ENCODE measurements at regions not wholly inside any gene's neighbourhood (a gene's known extent, or its start where the extent isn't known, plus 50 kb on each side); places are given as distances from the start of the nearest gene placed in this dataset.

DNA sequence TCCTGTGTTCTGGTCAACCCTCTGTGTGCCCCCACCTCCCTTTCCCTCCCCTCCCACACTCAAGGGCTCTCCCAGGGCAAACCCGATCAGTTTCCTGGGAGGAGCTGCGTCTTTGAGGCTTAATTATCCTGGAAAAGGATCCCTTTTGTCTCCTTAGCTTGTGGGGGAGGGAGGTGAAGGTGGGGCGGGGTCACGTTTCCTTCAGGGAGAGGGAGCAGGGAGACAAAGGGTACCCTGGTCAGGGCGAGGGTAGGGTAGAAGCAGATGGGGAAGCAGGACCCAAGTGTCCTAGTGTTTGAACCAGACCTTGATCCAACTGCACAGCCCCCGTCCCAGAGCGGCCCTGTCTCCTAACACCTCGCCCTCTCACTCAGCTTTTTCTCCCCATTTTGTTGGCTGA is 90.1 kb downstream of the HIF1AN start:
- Histone ChIP-seq H3K36me3 (ENCODE audit: low read length) (no peaks in the 10 kb centered on the region), H3K9ac (ENCODE audit: low read length) (no peak overlapping the region), H3K4me3 (ENCODE audit: insufficient read depth, low read length, poor library complexity, severe bottlenecking) (no peak overlapping the region), H2AFZ (ENCODE audit: low read depth, low read length, severe bottlenecking) (no peak overlapping the region), H3K27ac (ENCODE audit: low read depth, low read length) (no peak overlapping the region), H3K27me3 (ENCODE audit: low read length) (0 out of 2 replicates have a peak, but pooled peaks cover 3% of the 10 kb centered on the region), H3K79me2 (ENCODE audit: insufficient read depth, low read length) (no peaks in the 10 kb centered on the region), H4K20me1 (ENCODE audit: low read depth, low read length) (no peaks in the 10 kb centered on the region), H3K9me2 (replicated peaks; ENCODE audit: insufficient read depth, low read length) (no peaks in the 10 kb centered on the region), H3F3A (ENCODE audit: insufficient read depth) (no peaks in the 10 kb centered on the region), H3K4me2 (ENCODE audit: low read depth, low read length, poor library complexity, severe bottlenecking) (no peak overlapping the region), H3K9me3 (ENCODE audit: insufficient read depth, low read length) (no peaks in the 10 kb centered on the region)
- TF ChIP-seq, protein P1, sequence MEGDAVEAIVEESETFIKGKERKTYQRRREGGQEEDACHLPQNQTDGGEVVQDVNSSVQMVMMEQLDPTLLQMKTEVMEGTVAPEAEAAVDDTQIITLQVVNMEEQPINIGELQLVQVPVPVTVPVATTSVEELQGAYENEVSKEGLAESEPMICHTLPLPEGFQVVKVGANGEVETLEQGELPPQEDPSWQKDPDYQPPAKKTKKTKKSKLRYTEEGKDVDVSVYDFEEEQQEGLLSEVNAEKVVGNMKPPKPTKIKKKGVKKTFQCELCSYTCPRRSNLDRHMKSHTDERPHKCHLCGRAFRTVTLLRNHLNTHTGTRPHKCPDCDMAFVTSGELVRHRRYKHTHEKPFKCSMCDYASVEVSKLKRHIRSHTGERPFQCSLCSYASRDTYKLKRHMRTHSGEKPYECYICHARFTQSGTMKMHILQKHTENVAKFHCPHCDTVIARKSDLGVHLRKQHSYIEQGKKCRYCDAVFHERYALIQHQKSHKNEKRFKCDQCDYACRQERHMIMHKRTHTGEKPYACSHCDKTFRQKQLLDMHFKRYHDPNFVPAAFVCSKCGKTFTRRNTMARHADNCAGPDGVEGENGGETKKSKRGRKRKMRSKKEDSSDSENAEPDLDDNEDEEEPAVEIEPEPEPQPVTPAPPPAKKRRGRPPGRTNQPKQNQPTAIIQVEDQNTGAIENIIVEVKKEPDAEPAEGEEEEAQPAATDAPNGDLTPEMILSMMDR (IDR thresholded peaks at IDR 0.05; ENCODE audit: insufficient read depth, low read length, poor library complexity, severe bottlenecking) = no peak

GRCh38 chr10:100628061-100628460 is 92.3 kb downstream of the HIF1AN start:
- Histone ChIP-seq H3K9me2 (replicated peaks; ENCODE audit: insufficient read depth, low read length) (no peaks in the 10 kb centered on the region), H3K9ac (ENCODE audit: low read length) (no peak overlapping the region), H3K79me2 (ENCODE audit: insufficient read depth, low read length) (no peaks in the 10 kb centered on the region), H4K20me1 (ENCODE audit: low read depth, low read length) (no peaks in the 10 kb centered on the region), H3F3A (ENCODE audit: insufficient read depth) (no peaks in the 10 kb centered on the region), H3K4me3 (ENCODE audit: insufficient read depth, low read length, poor library complexity, severe bottlenecking) (no peak overlapping the region), H2AFZ (ENCODE audit: low read depth, low read length, severe bottlenecking) (no peak overlapping the region), H3K4me2 (ENCODE audit: low read depth, low read length, poor library complexity, severe bottlenecking) (no peak overlapping the region), H3K27me3 (ENCODE audit: low read length) (0 out of 2 replicates have a peak, but pooled peaks cover 3% of the 10 kb centered on the region), H3K9me3 (ENCODE audit: insufficient read depth, low read length) (no peaks in the 10 kb centered on the region), H3K36me3 (ENCODE audit: low read length) (no peaks in the 10 kb centered on the region), H3K27ac (ENCODE audit: low read depth, low read length) (no peak overlapping the region)
- no peak for TF ChIP-seq EZH2phosphoT487 (conservative IDR thresholded peaks at IDR 0.05; ENCODE audit: low read length)
- TF ChIP-seq, protein P1 (IDR thresholded peaks at IDR 0.05; ENCODE audit: insufficient read depth, low read length, poor library complexity, severe bottlenecking) = no peak

GRCh38 chr10:100631192-100631591 is 95.4 kb downstream of the HIF1AN start:
- Histone ChIP-seq H3K4me2 (ENCODE audit: low read depth, low read length, poor library complexity, severe bottlenecking) (no peak overlapping the region), H3K36me3 (ENCODE audit: low read length) (no peaks in the 10 kb centered on the region), H4K20me1 (ENCODE audit: low read depth, low read length) (no peaks in the 10 kb centered on the region), H3K27me3 (ENCODE audit: low read length) (0 out of 2 replicates have a peak, but pooled peaks cover 3% of the 10 kb centered on the region), H3K9me3 (ENCODE audit: insufficient read depth, low read length) (no peaks in the 10 kb centered on the region), H3K79me2 (ENCODE audit: insufficient read depth, low read length) (no peaks in the 10 kb centered on the region), H3K4me3 (ENCODE audit: insufficient read depth, low read length, poor library complexity, severe bottlenecking) (no peak overlapping the region), H3K9ac (ENCODE audit: low read length) (no peak overlapping the region), H3K9me2 (replicated peaks; ENCODE audit: insufficient read depth, low read length) (no peaks in the 10 kb centered on the region), H2AFZ (ENCODE audit: low read depth, low read length, severe bottlenecking) (no peak overlapping the region), H3K27ac (ENCODE audit: low read depth, low read length) (no peak overlapping the region), H3F3A (ENCODE audit: insufficient read depth) (no peaks in the 10 kb centered on the region)
- TF ChIP-seq EZH2phosphoT487 (conservative IDR thresholded peaks at IDR 0.05; ENCODE audit: low read length) = no peak
- TF ChIP-seq, protein P1 (IDR thresholded peaks at IDR 0.05; ENCODE audit: insufficient read depth, low read length, poor library complexity, severe bottlenecking) = no peak
